Esophagus squamous epithelium (tissue), 5 donors: ENCODE measurements at regions not wholly inside any gene's neighbourhood (a gene's known extent, or its start where the extent isn't known, plus 50 kb on each side); places are given as distances from the start of the nearest gene placed in this dataset.

Experiments
- DNase-seq: peaks from one replicate; lab custom pipeline; 2025; lab: John Stamatoyannopoulos, UW
- H3K27ac ChIP-seq, 4 donors: fragments of 200-600 bp; sonication (generic); one replicate each; pipeline ENCODE4 v1.5.1; 2016 to 2019; ENCODE audit warnings: mild to moderate bottlenecking in 1 of 4
- H3K27me3 ChIP-seq, 4 donors: fragments of 200-600 bp; sonication (generic); 1 replicate in 3 of 4; 2 replicates in 1 of 4; pipeline versions ENCODE4 v1.5.1 to v1.6.0; 2017 to 2021; ENCODE audit warnings: antibody characterized with exemption in 1 of 4
- H3K36me3 ChIP-seq, 3 donors: fragments of 200-600 bp; sonication (generic); one replicate each; pipeline ENCODE4 v1.5.1; 2016 to 2019
- H3K4me1 ChIP-seq, 3 donors: fragments of 200-600 bp; sonication (generic); one replicate each; pipeline ENCODE4 v1.5.1; 2017 to 2019
- H3K4me3 ChIP-seq, 4 donors: fragments of 200-600 bp; sonication (generic); 1 replicate in 3 of 4; 2 replicates in 1 of 4; pipeline ENCODE4 v1.5.1; 2016 to 2019; ENCODE audit warnings: mild to moderate bottlenecking in 2 of 4, moderate library complexity in 1 of 4
- H3K9me3 ChIP-seq, 3 donors: fragments of 200-600 bp; sonication (generic); one replicate each; pipeline ENCODE4 v1.5.1; 2016 to 2019
- CTCF ChIP-seq, 6 experiments: fragments of 450-650 bp in 4 of 6; fragments of 200-600 bp in 2 of 6; sonication (generic) in 2 of 6; IDR thresholded peaks; one replicate each; pipeline ENCODE4 v1.5.1; 2016 to 2019; ENCODE audit warnings: antibody characterized with exemption in 6 of 6, mild to moderate bottlenecking in 4 of 6, moderate library complexity in 4 of 6
- POLR2A ChIP-seq, 4 donors: fragments of 450-650 bp; IDR thresholded peaks; one replicate each; pipeline ENCODE4 v1.6.1; 2017; ENCODE audit warnings: antibody characterized with exemption in 4 of 4, mild to moderate bottlenecking in 4 of 4, moderate library complexity in 3 of 4
- WGBS, 2 donors: methylation state at CpG; one replicate each; pipeline ENCODE4 v1.1.5; 2018; 5-methylcytosine and 5-hydroxymethylcytosine counted together
- intact Hi-C: fragments of 100-400 bp; cut with DNase I; formaldehyde crosslinking; loops from one replicate; pipeline ENCODE4 v1.15.0; 2022
- donor health status: DM: yes; HTN: yes; CAD: no.

- DNase-seq, result no peak
- WGBS, 2 donors, result 43 to 50% methylated on average over 24 to 26 of the region's 26 CpGs
- no peak overlapping the region for H3K4me3 ChIP-seq
- H3K27ac ChIP-seq, result no peak overlapping the region
- TF ChIP-seq CTCF (IDR thresholded peaks at IDR 0.05) (no peak), POLR2A (IDR thresholded peaks at IDR 0.05) (no peak)
- H3K4me1 ChIP-seq, result no peaks in the 10 kb centered on the region
- intact Hi-C loops, result no loop called here
- peaks cover 0 to 98% (median 7%) of the 10 kb centered on the region in 4 donors for H3K27me3 ChIP-seq
- no peaks in the 10 kb centered on the region for H3K9me3 ChIP-seq
- no peaks in the 10 kb centered on the region for H3K36me3 ChIP-seq
Observed at GRCh38 chr6:28693751-28694443, 168.2 kb downstream of the GPX5 start.

DNA sequence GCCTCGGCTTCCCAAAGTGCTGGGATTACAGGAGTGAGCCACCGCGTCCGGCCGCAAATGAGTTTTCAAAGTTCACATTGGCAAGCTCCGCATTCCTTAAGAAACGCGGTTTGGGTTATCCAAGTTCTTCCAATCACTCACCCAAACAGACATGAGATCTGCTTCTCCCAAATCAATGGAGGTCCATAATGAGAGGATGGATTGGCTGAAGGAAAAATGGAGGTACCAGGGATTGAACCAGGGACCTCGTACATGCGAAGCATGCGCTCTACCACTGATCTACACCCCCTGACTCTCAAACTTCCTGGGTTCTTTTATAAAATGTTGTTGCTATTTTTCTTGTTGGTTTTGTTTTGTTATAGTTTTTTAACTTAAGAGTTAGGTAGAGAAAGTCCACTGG lies 170.0 kb downstream of the GPX5 start:
- Histone ChIP-seq H3K4me3 (peak overlapping the region in 1 of 4 donors; percentile 16), H3K9me3 (no peaks in the 10 kb centered on the region), H3K27me3 (peaks cover 0 to 99% (median 7%) of the 10 kb centered on the region in 4 donors), H3K36me3 (no peaks in the 10 kb centered on the region), H3K27ac (no peak overlapping the region), H3K4me1 (no peaks in the 10 kb centered on the region)
- 62% methylated on average over 8 to 10 of the region's 11 CpGs for WGBS, 2 donors
- intact Hi-C loops, result no loop called here
- no peak for TF ChIP-seq CTCF (IDR thresholded peaks at IDR 0.05)
- no peak for TF ChIP-seq POLR2A (IDR thresholded peaks at IDR 0.05)
- no peak for DNase-seq

GRCh38 chr6:28696167-28696566 lies 170.5 kb downstream of the GPX5 start:
- WGBS, 2 donors, result 20 to 42% methylated on average over 14 of the region's 14 CpGs
- no peak for TF ChIP-seq POLR2A (IDR thresholded peaks at IDR 0.05)
- no peak for TF ChIP-seq CTCF (IDR thresholded peaks at IDR 0.05)
- intact Hi-C loops, result no loop called here
- H3K4me1 ChIP-seq, result no peaks in the 10 kb centered on the region
- no peak overlapping the region for H3K27ac ChIP-seq
- H3K9me3 ChIP-seq, result no peaks in the 10 kb centered on the region
- no peaks in the 10 kb centered on the region for H3K36me3 ChIP-seq
- H3K27me3 ChIP-seq, result peaks cover 0 to 100% (median 7%) of the 10 kb centered on the region in 4 donors
- no peak for DNase-seq
- peak overlapping the region in 1 of 4 donors; percentile 16 for H3K4me3 ChIP-seq

GRCh38 chr6:28696682-28697081 lies 171.0 kb downstream of the GPX5 start:
- Histone ChIP-seq H3K4me3 (peak overlapping the region in 1 of 4 donors; percentile 16), H3K9me3 (no peaks in the 10 kb centered on the region), H3K4me1 (no peaks in the 10 kb centered on the region), H3K27me3 (peaks cover 0 to 100% (median 7%) of the 10 kb centered on the region in 4 donors), H3K36me3 (no peaks in the 10 kb centered on the region), H3K27ac (no peak overlapping the region)
- no peak for TF ChIP-seq CTCF (IDR thresholded peaks at IDR 0.05)
- no peak for TF ChIP-seq POLR2A (IDR thresholded peaks at IDR 0.05)
- WGBS, 2 donors, result 16 to 36% methylated on average over 9 of the region's 9 CpGs
- no peak for DNase-seq
- intact Hi-C loops, result no loop called here

DNA sequence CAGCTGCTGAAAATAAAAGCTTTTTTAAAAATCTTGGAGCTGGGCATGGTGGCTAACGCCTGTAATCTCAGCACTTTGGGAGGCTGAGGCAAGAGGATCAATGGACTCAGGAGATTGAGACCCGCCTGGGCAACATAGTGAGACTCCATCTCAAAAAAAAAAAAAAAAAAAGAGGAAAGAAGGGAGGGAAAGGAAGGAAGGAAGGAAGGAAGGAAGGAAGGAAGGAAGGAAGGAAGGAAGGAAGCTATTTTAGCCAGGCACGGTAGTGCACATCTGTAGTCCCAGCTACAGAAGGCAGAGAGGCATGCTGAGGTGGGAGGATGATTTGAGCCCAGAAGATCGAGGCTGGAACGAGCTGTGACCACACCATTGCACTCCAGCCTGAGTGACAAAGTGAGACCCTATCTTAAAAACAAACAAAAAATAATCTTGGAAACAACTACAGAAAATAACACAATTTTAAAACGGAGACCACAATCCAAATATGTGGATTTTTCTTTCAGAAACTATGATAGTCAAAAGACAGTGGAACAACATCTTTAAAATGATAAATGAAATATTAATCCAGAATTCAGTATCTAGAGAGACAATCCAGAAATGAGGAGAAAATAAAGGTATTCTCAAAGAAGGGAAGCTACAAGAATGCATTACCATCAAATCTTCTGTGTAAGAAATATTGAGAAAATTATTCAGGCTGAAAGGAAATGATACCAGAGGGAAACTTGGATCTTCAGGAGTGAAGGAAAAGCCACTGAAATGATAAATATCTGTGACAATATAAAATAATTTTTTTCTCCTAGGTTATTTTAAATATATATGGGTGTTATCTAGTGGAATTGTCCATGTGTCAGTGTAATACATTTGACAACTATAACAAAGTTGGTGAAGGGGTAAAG lies 182.0 kb downstream of the GPX5 start:
- peaks cover 0 to 86% (median 5%) of the 10 kb centered on the region in 4 donors for H3K27me3 ChIP-seq
- 72 to 77% methylated on average over 6 of the region's 6 CpGs for WGBS, 2 donors
- intact Hi-C loops, result no loop called here
- H3K4me1 ChIP-seq, result peaks cover 0 to 12% (median 0%) of the 10 kb centered on the region in 3 donors
- H3K36me3 ChIP-seq, result no peaks in the 10 kb centered on the region
- TF ChIP-seq POLR2A (IDR thresholded peaks at IDR 0.05) (no peak), CTCF (IDR thresholded peaks at IDR 0.05) (no peak)
- DNase-seq, result no peak
- peaks cover 0 to 25% (median 8%) of the 10 kb centered on the region in 3 donors for H3K9me3 ChIP-seq
- no peak overlapping the region for H3K27ac ChIP-seq
- no peak overlapping the region for H3K4me3 ChIP-seq
